ENCODE measurements at regions not wholly inside any gene's neighbourhood (a gene's known extent, or its start where the extent isn't known, plus 50 kb on each side); places are given as distances from the start of the nearest gene placed in this dataset.

DNA sequence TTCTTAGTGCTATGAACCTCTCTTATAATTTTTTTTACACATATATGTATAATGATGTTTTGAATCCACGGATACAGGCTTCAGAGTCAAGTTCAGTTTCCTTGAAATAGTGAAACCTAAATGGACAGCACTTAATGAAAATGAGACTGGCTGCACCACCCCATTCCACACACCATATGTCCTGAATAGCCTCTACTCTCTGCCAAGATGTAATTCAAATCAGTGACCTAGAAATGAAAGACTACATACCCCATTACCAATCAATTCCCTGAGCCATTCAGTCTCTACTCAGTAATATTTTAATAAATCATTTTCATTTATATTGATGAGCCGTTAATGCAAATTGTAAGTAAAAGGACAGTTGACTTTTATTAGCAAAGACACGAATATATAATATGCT, 614.9 kb upstream of the TMPRSS15 start:
- no peak for DNase-seq (ENCODE audit: low spot score in 2 of 2)
- no peak overlapping the region for H3K27ac ChIP-seq
- no peaks in the 10 kb centered on the region for H3K27me3 ChIP-seq
- no peaks in the 10 kb centered on the region for H3K36me3 ChIP-seq
- H3K9me3 ChIP-seq = no peaks in the 10 kb centered on the region
- TF ChIP-seq, protein P1, sequence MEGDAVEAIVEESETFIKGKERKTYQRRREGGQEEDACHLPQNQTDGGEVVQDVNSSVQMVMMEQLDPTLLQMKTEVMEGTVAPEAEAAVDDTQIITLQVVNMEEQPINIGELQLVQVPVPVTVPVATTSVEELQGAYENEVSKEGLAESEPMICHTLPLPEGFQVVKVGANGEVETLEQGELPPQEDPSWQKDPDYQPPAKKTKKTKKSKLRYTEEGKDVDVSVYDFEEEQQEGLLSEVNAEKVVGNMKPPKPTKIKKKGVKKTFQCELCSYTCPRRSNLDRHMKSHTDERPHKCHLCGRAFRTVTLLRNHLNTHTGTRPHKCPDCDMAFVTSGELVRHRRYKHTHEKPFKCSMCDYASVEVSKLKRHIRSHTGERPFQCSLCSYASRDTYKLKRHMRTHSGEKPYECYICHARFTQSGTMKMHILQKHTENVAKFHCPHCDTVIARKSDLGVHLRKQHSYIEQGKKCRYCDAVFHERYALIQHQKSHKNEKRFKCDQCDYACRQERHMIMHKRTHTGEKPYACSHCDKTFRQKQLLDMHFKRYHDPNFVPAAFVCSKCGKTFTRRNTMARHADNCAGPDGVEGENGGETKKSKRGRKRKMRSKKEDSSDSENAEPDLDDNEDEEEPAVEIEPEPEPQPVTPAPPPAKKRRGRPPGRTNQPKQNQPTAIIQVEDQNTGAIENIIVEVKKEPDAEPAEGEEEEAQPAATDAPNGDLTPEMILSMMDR (IDR thresholded peaks at IDR 0.05) = no peak
- no peaks in the 10 kb centered on the region for H3K4me1 ChIP-seq
- intact Hi-C loops (cut with DNase I) = no loop called here
- no peak overlapping the region for H3K4me3 ChIP-seq

DNA sequence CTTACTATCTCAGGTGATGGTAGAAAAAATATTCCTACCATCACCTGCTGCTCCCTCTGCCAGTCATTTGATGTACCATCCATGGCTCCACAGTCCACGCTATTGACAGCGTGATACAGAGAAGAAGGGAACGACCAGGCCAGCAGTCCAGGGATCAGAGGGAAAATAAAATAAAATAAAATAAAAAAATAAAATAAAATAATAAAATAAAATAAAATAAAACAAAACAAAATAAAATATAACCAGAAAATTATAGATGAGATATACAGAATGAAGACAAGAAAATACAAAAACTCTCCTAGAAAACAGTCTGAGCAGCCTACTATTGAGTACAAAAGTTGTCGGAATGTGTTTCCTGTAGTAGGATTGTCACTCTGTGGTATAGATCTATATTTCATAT, 619.4 kb upstream of the TMPRSS15 start:
- Histone ChIP-seq H3K9me3 (no peaks in the 10 kb centered on the region), H3K36me3 (no peaks in the 10 kb centered on the region), H3K4me3 (no peak overlapping the region), H3K4me1 (no peaks in the 10 kb centered on the region), H3K27me3 (no peaks in the 10 kb centered on the region), H3K27ac (no peak overlapping the region)
- no peak for DNase-seq (ENCODE audit: low spot score in 2 of 2)
- TF ChIP-seq, protein P1 (IDR thresholded peaks at IDR 0.05) = no peak
- intact Hi-C loops (cut with DNase I) = no loop called here

DNA sequence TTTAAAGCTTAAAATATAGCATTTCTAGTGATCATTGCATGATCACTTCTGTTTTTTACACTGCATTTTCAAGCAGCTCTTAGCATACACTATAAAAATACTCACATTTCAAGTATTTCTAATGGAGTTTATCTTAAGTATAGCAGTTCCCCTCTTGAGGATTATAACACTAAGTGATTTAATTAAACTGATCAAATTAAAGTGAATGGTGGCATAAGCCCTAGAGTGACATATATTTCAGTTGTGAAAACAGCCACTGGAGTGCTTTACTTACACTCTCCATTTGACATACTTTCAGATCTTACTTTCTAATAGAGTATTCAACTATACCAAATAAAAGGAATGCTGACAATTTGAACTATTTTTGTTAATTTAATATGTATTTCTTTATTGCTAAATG, 623.3 kb upstream of the TMPRSS15 start:
- Histone ChIP-seq H3K27me3 (no peaks in the 10 kb centered on the region), H3K36me3 (no peaks in the 10 kb centered on the region), H3K4me3 (no peak overlapping the region), H3K4me1 (no peaks in the 10 kb centered on the region), H3K27ac (no peak overlapping the region), H3K9me3 (no peaks in the 10 kb centered on the region)
- intact Hi-C loops (cut with DNase I) = no loop called here
- DNase-seq (ENCODE audit: low spot score in 2 of 2) = no peak
- TF ChIP-seq, protein P1 (IDR thresholded peaks at IDR 0.05) = no peak

DNA sequence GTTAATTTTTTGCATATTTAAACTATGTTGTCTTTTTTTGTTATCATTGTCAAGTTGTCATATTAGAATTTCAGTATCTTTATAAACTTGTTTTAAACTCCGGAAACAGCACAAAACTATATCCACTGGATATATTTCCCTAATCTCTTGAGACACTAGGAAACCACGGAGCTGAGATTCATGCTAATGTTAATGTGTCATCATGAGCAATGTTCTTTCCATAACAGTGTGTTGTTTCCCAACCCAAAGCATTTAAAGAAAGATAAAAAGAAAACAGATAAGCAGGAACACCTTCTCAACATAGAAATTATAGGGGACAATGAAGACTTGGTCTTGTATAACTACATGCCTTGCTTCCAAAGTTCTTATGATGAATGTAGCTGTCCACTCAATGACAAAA, 626.2 kb upstream of the TMPRSS15 start:
- no peak overlapping the region for H3K27ac ChIP-seq
- no peak overlapping the region for H3K4me3 ChIP-seq
- intact Hi-C loops (cut with DNase I) = no loop called here
- no peaks in the 10 kb centered on the region for H3K36me3 ChIP-seq
- H3K27me3 ChIP-seq = no peaks in the 10 kb centered on the region
- no peaks in the 10 kb centered on the region for H3K9me3 ChIP-seq
- TF ChIP-seq, protein P1 (IDR thresholded peaks at IDR 0.05) = no peak
- no peaks in the 10 kb centered on the region for H3K4me1 ChIP-seq
- DNase-seq (ENCODE audit: low spot score in 2 of 2) = no peak

DNA sequence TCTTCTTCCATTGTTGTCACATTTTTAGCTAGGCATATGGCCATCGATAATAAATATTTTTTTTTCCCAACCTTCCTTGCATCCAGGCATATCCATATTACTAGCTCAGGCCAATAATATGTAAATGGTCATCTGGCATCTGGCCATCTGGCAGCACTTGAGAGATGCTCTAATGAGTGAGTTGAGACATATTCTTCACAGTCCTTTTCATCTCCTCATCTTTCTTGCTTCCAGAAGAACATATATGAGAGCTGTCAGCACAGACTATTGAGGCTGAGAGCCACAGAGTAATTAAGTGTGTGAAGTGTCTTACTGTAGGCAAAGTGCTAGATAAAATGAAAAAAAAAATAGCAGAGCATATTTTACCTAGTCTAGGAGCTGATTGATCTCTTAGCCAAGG, 628.4 kb upstream of the TMPRSS15 start:
- intact Hi-C loops (cut with DNase I) = no loop called here
- TF ChIP-seq, protein P1 (IDR thresholded peaks at IDR 0.05) = no peak
- H3K4me1 ChIP-seq = no peaks in the 10 kb centered on the region
- DNase-seq (ENCODE audit: low spot score in 2 of 2) = no peak
- H3K27me3 ChIP-seq = no peaks in the 10 kb centered on the region
- no peaks in the 10 kb centered on the region for H3K9me3 ChIP-seq
- H3K27ac ChIP-seq = no peak overlapping the region
- no peaks in the 10 kb centered on the region for H3K36me3 ChIP-seq
- no peak overlapping the region for H3K4me3 ChIP-seq

DNA sequence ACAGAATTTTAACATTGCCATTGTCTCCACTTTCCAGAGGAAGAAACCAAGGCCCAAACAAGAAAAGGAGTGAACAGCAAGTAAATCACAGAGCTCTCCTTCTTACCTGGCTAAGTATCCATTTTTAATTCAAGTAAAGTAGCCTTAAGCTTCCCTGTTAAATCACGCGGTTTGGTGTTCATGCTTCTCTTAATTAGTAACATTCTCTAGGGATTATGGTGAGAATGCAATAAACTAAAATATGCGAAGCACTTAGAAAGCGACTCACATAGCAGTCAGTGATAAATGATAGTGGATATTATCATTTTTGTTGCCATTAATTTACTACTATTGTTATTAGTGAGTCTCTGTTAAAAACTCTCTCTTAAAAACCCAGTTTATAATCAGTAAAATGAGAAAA, 630.5 kb upstream of the TMPRSS15 start:
- DNase-seq (ENCODE audit: low spot score in 2 of 2) = no peak
- intact Hi-C loops (cut with DNase I) = no loop called here
- Histone ChIP-seq H3K36me3 (no peaks in the 10 kb centered on the region), H3K4me1 (no peaks in the 10 kb centered on the region), H3K27ac (no peak overlapping the region), H3K4me3 (no peak overlapping the region), H3K27me3 (no peaks in the 10 kb centered on the region), H3K9me3 (no peaks in the 10 kb centered on the region)
- TF ChIP-seq, protein P1 (IDR thresholded peaks at IDR 0.05) = no peak
